ENCODE measurements at regions not wholly inside any gene's neighbourhood (a gene's known extent, or its start where the extent isn't known, plus 50 kb on each side); places are given as distances from the start of the nearest gene placed in this dataset.

- no peak for TF ChIP-seq POLR2A (IDR thresholded peaks at IDR 0.05)
- TF ChIP-seq, protein P1, sequence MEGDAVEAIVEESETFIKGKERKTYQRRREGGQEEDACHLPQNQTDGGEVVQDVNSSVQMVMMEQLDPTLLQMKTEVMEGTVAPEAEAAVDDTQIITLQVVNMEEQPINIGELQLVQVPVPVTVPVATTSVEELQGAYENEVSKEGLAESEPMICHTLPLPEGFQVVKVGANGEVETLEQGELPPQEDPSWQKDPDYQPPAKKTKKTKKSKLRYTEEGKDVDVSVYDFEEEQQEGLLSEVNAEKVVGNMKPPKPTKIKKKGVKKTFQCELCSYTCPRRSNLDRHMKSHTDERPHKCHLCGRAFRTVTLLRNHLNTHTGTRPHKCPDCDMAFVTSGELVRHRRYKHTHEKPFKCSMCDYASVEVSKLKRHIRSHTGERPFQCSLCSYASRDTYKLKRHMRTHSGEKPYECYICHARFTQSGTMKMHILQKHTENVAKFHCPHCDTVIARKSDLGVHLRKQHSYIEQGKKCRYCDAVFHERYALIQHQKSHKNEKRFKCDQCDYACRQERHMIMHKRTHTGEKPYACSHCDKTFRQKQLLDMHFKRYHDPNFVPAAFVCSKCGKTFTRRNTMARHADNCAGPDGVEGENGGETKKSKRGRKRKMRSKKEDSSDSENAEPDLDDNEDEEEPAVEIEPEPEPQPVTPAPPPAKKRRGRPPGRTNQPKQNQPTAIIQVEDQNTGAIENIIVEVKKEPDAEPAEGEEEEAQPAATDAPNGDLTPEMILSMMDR (IDR thresholded peaks at IDR 0.05) = no peak
Observed at GRCh38 chr14:84180336-84180735, 1349.6 kb upstream of the FLRT2 start.
